Endothelial cell (in vitro differentiated cells): ENCODE measurements at regions not wholly inside any gene's neighbourhood (a gene's known extent, or its start where the extent isn't known, plus 50 kb on each side); places are given as distances from the start of the nearest gene placed in this dataset.
"Not testable (repeated sequence)": the region's sequence is repeated elsewhere in the genome, so short reads cannot be mapped to it uniquely, and the experiment has no call there.

Source experiments
- DNase-seq: peaks from one replicate; pipeline ENCODE4 v3.0.0; 2021; ENCODE audit warnings: low spot score
- H3K27ac Mint-ChIP-seq: one replicate; pipeline ENCODE4 v1.8.0; 2021; ENCODE audit warnings: mixed read lengths, inconsistent platforms; ENCODE audit not compliant: unreplicated experiment
- H3K27me3 Mint-ChIP-seq: one replicate; pipeline ENCODE4 v1.8.0; 2021; ENCODE audit warnings: mild to moderate bottlenecking, moderate library complexity, mixed read lengths, inconsistent platforms; ENCODE audit not compliant: unreplicated experiment
- H3K36me3 Mint-ChIP-seq: one replicate; pipeline ENCODE4 v1.8.0; 2021; ENCODE audit warnings: mild to moderate bottlenecking, low read depth, mixed read lengths, inconsistent platforms; ENCODE audit not compliant: unreplicated experiment
- H3K4me1 Mint-ChIP-seq: one replicate; pipeline ENCODE4 v1.8.0; 2021; ENCODE audit warnings: mild to moderate bottlenecking, mixed read lengths, inconsistent platforms; ENCODE audit not compliant: unreplicated experiment
- H3K4me3 Mint-ChIP-seq: one replicate; pipeline ENCODE4 v1.8.0; 2021; ENCODE audit warnings: mild to moderate bottlenecking, mixed read lengths, inconsistent platforms; ENCODE audit not compliant: unreplicated experiment
- H3K9me3 Mint-ChIP-seq: one replicate; pipeline ENCODE4 v1.8.0; 2021; ENCODE audit warnings: mixed read lengths, inconsistent platforms; ENCODE audit not compliant: unreplicated experiment
- TF ChIP-seq, protein P1 (sequence below): fragments of 200-600 bp; sonication (generic); IDR thresholded peaks from one replicate; pipeline ENCODE4 v1.5.0; 2021; ENCODE audit warnings: antibody characterized with exemption; ENCODE audit not compliant: unreplicated experiment

DNA sequence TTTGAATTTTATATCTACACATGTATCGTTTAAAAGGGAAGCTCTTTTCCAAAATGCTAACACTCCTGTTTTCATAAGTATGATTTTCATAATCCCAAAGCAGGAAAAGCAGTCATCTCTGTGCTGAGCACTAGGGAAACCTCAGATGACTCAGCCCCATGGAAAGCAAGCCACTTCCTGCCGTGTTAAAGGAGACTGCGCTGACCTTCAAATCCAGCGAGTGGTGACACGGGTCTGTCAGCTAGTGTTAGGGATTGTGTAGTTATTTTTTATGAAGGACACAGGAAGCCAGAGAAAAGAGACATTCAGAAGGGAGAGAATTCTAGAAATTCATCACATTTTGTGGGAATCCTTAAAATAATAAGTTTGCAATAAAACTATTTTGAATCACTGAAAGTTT lies 57.0 kb upstream of the CD93 start:
- Mint-ChIP-seq H3K27me3 (peaks cover 4% of the 10 kb centered on the region), H3K9me3 (peaks cover 3% of the 10 kb centered on the region), H3K36me3 (no peaks in the 10 kb centered on the region), H3K27ac (no peak overlapping the region), H3K4me1 (peaks cover 39% of the 10 kb centered on the region), H3K4me3 (no peak overlapping the region)
- DNase-seq, result no peak
- TF ChIP-seq, protein P1, sequence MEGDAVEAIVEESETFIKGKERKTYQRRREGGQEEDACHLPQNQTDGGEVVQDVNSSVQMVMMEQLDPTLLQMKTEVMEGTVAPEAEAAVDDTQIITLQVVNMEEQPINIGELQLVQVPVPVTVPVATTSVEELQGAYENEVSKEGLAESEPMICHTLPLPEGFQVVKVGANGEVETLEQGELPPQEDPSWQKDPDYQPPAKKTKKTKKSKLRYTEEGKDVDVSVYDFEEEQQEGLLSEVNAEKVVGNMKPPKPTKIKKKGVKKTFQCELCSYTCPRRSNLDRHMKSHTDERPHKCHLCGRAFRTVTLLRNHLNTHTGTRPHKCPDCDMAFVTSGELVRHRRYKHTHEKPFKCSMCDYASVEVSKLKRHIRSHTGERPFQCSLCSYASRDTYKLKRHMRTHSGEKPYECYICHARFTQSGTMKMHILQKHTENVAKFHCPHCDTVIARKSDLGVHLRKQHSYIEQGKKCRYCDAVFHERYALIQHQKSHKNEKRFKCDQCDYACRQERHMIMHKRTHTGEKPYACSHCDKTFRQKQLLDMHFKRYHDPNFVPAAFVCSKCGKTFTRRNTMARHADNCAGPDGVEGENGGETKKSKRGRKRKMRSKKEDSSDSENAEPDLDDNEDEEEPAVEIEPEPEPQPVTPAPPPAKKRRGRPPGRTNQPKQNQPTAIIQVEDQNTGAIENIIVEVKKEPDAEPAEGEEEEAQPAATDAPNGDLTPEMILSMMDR, result no peak

DNA sequence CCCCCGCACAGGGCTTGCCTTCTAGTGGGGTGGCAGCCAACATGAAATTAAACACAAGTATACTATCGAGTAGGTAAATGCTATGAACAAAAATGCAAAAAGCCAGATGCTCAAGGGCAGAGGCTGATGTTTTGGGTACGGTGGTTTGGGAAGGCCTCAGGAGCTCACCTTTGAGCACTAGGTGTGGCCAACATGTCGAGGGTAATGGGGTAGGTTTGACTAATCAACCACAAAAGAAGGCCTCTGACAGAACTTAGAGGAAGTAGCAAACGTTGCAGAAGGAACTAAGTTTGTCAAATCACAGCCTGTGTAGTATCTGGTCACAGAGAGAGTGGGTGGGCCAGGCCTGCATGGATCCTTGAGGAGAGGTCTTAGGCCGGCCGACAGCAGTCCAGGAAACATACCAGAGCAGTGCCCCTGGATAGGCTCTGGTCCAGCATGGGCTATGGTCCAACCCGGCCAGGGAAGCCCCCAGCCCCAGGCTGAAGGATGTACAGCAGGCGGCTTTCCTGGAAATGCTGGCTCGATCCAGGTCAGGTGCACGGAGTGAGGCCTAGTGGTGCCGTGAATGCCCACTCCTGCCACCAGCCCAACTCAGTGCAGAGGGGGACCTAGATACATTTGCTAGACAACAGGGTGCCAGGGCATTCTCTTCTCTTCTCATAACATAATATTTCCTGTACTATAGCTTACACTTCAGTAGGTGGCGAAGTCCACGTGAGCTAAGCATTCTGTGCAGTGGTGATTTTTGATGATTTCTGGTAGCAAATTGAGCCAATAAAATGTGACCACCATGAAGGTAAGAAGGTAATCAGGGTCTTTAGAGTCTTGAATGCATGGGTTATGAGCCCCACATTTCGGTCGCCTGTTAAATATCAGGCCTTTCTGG lies 56.3 kb upstream of the CD93 start:
- Mint-ChIP-seq H3K4me1 (peaks cover 40% of the 10 kb centered on the region), H3K36me3 (no peaks in the 10 kb centered on the region), H3K27ac (no peak overlapping the region), H3K27me3 (peaks cover 4% of the 10 kb centered on the region), H3K9me3 (peaks cover 3% of the 10 kb centered on the region), H3K4me3 (no peak overlapping the region)
- DNase-seq, result no peak
- TF ChIP-seq, protein P1, result no peak

DNA sequence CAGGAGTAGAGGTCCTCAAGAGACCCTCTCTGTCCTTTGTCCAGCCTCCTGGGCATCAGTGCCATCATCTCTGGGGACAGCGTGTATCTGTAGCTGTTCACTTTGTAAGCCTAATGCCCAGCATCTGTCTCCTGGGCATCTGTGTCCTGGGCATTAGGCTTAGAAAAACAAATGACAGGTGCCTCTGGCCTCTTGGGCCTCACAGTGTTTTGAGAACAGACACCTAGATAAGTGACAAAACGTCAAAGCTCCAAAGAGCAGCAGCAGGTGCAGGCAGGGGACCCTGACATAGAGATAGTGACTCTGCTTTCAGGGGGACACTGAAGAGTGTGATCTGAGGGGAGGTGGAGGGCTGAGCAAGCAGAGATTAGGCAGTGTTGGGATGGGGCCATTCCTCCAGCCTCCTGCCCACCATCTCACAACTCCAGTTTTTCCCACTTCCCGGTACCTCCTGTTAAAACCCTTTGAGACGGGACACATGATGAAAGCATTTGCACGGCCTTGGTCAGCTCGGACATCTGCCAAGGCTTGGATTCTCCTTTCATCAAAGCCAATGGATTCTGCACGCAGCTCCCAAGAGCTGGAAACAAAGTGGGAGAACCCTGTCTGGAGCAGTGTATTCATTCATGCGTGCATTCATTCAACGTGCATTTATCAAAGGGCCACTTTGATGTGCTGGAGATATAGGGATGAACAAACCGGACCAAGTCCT lies 55.5 kb upstream of the CD93 start:
- Mint-ChIP-seq H3K36me3 (no peaks in the 10 kb centered on the region), H3K9me3 (peaks cover 3% of the 10 kb centered on the region), H3K27ac (no peak overlapping the region), H3K4me1 (peaks cover 47% of the 10 kb centered on the region), H3K4me3 (no peak overlapping the region), H3K27me3 (peaks cover 4% of the 10 kb centered on the region)
- TF ChIP-seq, protein P1, result no peak
- DNase-seq, result no peak

DNA sequence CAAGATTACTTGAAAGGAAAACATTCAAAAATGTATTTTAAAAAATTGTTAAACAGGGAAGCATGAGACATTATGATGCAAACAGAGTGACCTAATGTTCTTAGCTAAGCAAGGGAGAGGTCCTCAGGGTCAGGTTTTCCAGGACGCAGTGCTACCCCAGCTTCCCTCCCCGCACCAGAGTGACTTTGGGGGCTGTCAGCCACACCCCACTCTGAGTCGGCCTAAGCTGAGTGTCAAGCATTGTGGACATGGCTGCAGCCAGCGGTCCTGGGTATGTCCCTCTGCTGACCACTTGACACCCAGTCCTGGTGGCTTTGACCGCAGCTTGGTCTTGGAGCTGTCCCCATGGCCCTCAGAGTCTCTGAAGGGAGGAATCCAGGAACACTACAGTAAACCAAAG lies 54.9 kb upstream of the CD93 start:
- Mint-ChIP-seq H3K4me1 (peaks cover 47% of the 10 kb centered on the region), H3K27me3 (peaks cover 6% of the 10 kb centered on the region), H3K9me3 (no peaks in the 10 kb centered on the region), H3K4me3 (no peak overlapping the region), H3K27ac (no peak overlapping the region), H3K36me3 (no peaks in the 10 kb centered on the region)
- TF ChIP-seq, protein P1, result no peak
- no peak for DNase-seq

DNA sequence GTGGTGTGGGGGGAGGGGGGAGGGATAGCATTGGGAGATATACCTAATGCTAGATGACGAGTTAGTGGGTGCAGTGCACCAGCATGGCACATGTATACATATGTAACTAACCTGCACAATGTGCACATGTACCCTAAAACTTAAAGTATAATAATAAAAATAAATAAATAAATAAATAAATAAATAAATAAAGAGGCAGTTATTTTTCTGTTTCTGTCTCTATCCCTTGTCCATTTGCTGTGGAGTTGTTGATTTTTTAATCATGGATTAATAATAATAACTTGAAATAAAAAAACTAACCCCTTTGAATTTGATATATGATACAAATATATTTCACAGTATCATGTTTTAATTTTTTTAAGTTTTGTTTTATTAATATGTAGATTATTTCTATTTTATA lies 53.9 kb upstream of the CD93 start:
- not testable (repeated sequence) for DNase-seq, H3K36me3 Mint-ChIP-seq, H3K4me3 Mint-ChIP-seq, H3K9me3 Mint-ChIP-seq, H3K27me3 Mint-ChIP-seq, H3K27ac Mint-ChIP-seq
- H3K4me1 Mint-ChIP-seq, result peaks cover 44% of the 10 kb centered on the region
